ENCODE measurements at regions not wholly inside any gene's neighbourhood (a gene's known extent, or its start where the extent isn't known, plus 50 kb on each side); places are given as distances from the start of the nearest gene placed in this dataset.

- DNase-seq (ENCODE audit: low read depth, low spot score): no peak
- TF ChIP-seq CTCF (IDR thresholded peaks at IDR 0.05; ENCODE audit: low read depth, low read length): no peak
- in situ Hi-C loops (cut with HindIII; ENCODE audit: low sequenced_read_pairs): no loop called here
Measured at GRCh38 chr7:156456032-156456431, 184.5 kb upstream of the RNF32 start.

GRCh38 chr7:156450473-156450872 lies 190.1 kb upstream of the RNF32 start:
- no peak for DNase-seq (ENCODE audit: low read depth, low spot score)
- TF ChIP-seq CTCF (IDR thresholded peaks at IDR 0.05; ENCODE audit: low read depth, low read length): no peak
- in situ Hi-C loops (cut with HindIII; ENCODE audit: low sequenced_read_pairs): no loop called here
- H3K4me3 ChIP-seq (ENCODE audit: low read depth, low read length): no peak overlapping the region

More at GRCh38 chr7:156456032-156456431, 184.5 kb upstream of the RNF32 start:
- no peak overlapping the region for H3K4me3 ChIP-seq (ENCODE audit: low read depth, low read length)

- no peak overlapping the region for H3K4me3 ChIP-seq (ENCODE audit: low read depth, low read length)
- in situ Hi-C loops (cut with HindIII; ENCODE audit: low sequenced_read_pairs): no loop called here
- TF ChIP-seq CTCF (IDR thresholded peaks at IDR 0.05; ENCODE audit: low read depth, low read length): no peak
- DNase-seq (ENCODE audit: low read depth, low spot score): no peak
Measured at GRCh38 chr7:156448918-156449317, 191.7 kb upstream of the RNF32 start.

GRCh38 chr7:156446990-156447389 lies 193.6 kb upstream of the RNF32 start:
- in situ Hi-C loops (cut with HindIII; ENCODE audit: low sequenced_read_pairs): no loop called here
- no peak for DNase-seq (ENCODE audit: low read depth, low spot score)
- no peak for TF ChIP-seq CTCF (IDR thresholded peaks at IDR 0.05; ENCODE audit: low read depth, low read length)
- H3K4me3 ChIP-seq (ENCODE audit: low read depth, low read length): no peak overlapping the region

GRCh38 chr7:156445997-156446761 lies 194.4 kb upstream of the RNF32 start:
- DNase-seq (ENCODE audit: low read depth, low spot score): no peak
- TF ChIP-seq CTCF (IDR thresholded peaks at IDR 0.05; ENCODE audit: low read depth, low read length): no peak
- no peak overlapping the region for H3K4me3 ChIP-seq (ENCODE audit: low read depth, low read length)
- in situ Hi-C loops (cut with HindIII; ENCODE audit: low sequenced_read_pairs): no loop called here

GRCh38 chr7:156442516-156442915 lies 198.1 kb upstream of the RNF32 start:
- in situ Hi-C loops (cut with HindIII; ENCODE audit: low sequenced_read_pairs): no loop called here
- DNase-seq (ENCODE audit: low read depth, low spot score): no peak
- no peak for TF ChIP-seq CTCF (IDR thresholded peaks at IDR 0.05; ENCODE audit: low read depth, low read length)
- no peak overlapping the region for H3K4me3 ChIP-seq (ENCODE audit: low read depth, low read length)
